T-helper 1 cell (primary cell): ENCODE measurements at regions not wholly inside any gene's neighbourhood (a gene's known extent, or its start where the extent isn't known, plus 50 kb on each side); places are given as distances from the start of the nearest gene placed in this dataset.

Experiments
- DNase-seq, 5 donors: peaks; one replicate each; pipeline ENCODE4 v3.0.0-alpha.2; 2012 to 2020

- no peak for DNase-seq
These were observed 280.0 kb upstream of the SOX2 start for GRCh38 chr3:181431748-181432147.

GRCh38 chr3:181425074-181425473, 286.7 kb upstream of the SOX2 start:
- DNase-seq, result no peak

- DNase-seq, result no peak
These were observed 293.5 kb upstream of the SOX2 start for GRCh38 chr3:181418233-181418632.

GRCh38 chr3:181417748-181418147, 294.0 kb upstream of the SOX2 start:
- no peak for DNase-seq

- DNase-seq, result no peak
These were observed 300.9 kb upstream of the SOX2 start for GRCh38 chr3:181410870-181411269.

- no peak for DNase-seq
These were observed 307.7 kb upstream of the SOX2 start for GRCh38 chr3:181403876-181404660.

GRCh38 chr3:181402347-181402746, 309.4 kb upstream of the SOX2 start:
- no peak for DNase-seq

GRCh38 chr3:181384970-181385369, 326.8 kb upstream of the SOX2 start:
- DNase-seq, result no peak

GRCh38 chr3:181383760-181384159, 328.0 kb upstream of the SOX2 start:
- no peak for DNase-seq

GRCh38 chr3:181383201-181383600, 328.5 kb upstream of the SOX2 start:
- DNase-seq, result no peak

GRCh38 chr3:181382656-181383055, 329.1 kb upstream of the SOX2 start:
- DNase-seq, result no peak

- DNase-seq, result no peak
These were observed 332.4 kb upstream of the SOX2 start for GRCh38 chr3:181379278-181379677.

GRCh38 chr3:181369637-181370036, 342.1 kb upstream of the SOX2 start:
- DNase-seq, result no peak

- no peak for DNase-seq
These were observed 348.5 kb upstream of the SOX2 start for GRCh38 chr3:181363231-181363630.

- no peak for DNase-seq
These were observed 349.3 kb upstream of the SOX2 start for GRCh38 chr3:181362378-181362777.

GRCh38 chr3:181358562-181358961, 353.2 kb upstream of the SOX2 start:
- DNase-seq, result peak in 1 of 5 donors; percentile 46

GRCh38 chr3:181358060-181358459, 353.7 kb upstream of the SOX2 start:
- no peak for DNase-seq

- DNase-seq, result no peak
These were observed 357.6 kb upstream of the SOX2 start for GRCh38 chr3:181354140-181354539.

GRCh38 chr3:181344331-181344730, 354.8 kb upstream of the DNAJC19 start:
- no peak for DNase-seq

- no peak for DNase-seq
These were observed 347.1 kb upstream of the DNAJC19 start for GRCh38 chr3:181336597-181336996.

- no peak for DNase-seq
These were observed 343.9 kb upstream of the DNAJC19 start for GRCh38 chr3:181333394-181333793.

GRCh38 chr3:181330821-181331563, 341.5 kb upstream of the DNAJC19 start:
- DNase-seq, result no peak

GRCh38 chr3:181330257-181330656, 340.7 kb upstream of the DNAJC19 start:
- no peak for DNase-seq

GRCh38 chr3:181329024-181329423, 339.5 kb upstream of the DNAJC19 start:
- DNase-seq, result no peak
